Calu3 (cell line): ENCODE measurements at regions not wholly inside any gene's neighbourhood (a gene's known extent, or its start where the extent isn't known, plus 50 kb on each side); places are given as distances from the start of the nearest gene placed in this dataset.

Experiments used
- BruUV-seq: library from RNA; stranded (reverse); fragments of 400-500 nt; replicated peaks from 2 replicates; lab custom pipeline; 2021; lab: Mats Ljungman, UMichigan
- CTCF ChIA-PET: fragments of 300-600 bp; sonication (Branson Sonifier 250); formaldehyde crosslinking; loops from one replicate; lab custom pipeline; 2022; ENCODE audit warnings: antibody characterized with exemption; lab: Charles Lee
- DNase-seq: peaks from one replicate; pipeline ENCODE4 v3.0.0; 2022
- H3K27ac Mint-ChIP-seq: one replicate; pipeline ENCODE4 v1.8.0; 2022; ENCODE audit warnings: mixed read lengths; ENCODE audit not compliant: unreplicated experiment
- H3K27me3 Mint-ChIP-seq: one replicate; pipeline ENCODE4 v1.8.0; 2022; ENCODE audit warnings: mixed read lengths; ENCODE audit not compliant: unreplicated experiment
- H3K36me3 Mint-ChIP-seq: one replicate; pipeline ENCODE4 v1.8.0; 2022; ENCODE audit warnings: mild to moderate bottlenecking, moderate library complexity, mixed read lengths; ENCODE audit not compliant: insufficient read depth, unreplicated experiment
- H3K4me1 Mint-ChIP-seq: one replicate; pipeline ENCODE4 v1.8.0; 2022; ENCODE audit warnings: mild to moderate bottlenecking, low read depth, mixed read lengths; ENCODE audit not compliant: unreplicated experiment
- H3K4me3 Mint-ChIP-seq: one replicate; pipeline ENCODE4 v1.8.0; 2022; ENCODE audit warnings: mild to moderate bottlenecking, low read depth, moderate library complexity, mixed read lengths; ENCODE audit not compliant: unreplicated experiment
- H3K9me3 Mint-ChIP-seq: one replicate; pipeline ENCODE4 v1.8.0; 2022; ENCODE audit warnings: low read depth, mixed read lengths; ENCODE audit not compliant: unreplicated experiment
- intact Hi-C: fragments of 100-400 bp; cut with micrococcal nuclease; formaldehyde crosslinking; loops from one replicate; pipeline ENCODE4 v1.10.0; 2022; ENCODE audit not compliant: unreplicated experiment
- TF ChIP-seq, protein P1 (sequence below): fragments of 200-600 bp; IDR thresholded peaks from one replicate; pipeline ENCODE4 v1.8.0; 2022; ENCODE audit warnings: antibody characterized with exemption; ENCODE audit not compliant: unreplicated experiment

DNA sequence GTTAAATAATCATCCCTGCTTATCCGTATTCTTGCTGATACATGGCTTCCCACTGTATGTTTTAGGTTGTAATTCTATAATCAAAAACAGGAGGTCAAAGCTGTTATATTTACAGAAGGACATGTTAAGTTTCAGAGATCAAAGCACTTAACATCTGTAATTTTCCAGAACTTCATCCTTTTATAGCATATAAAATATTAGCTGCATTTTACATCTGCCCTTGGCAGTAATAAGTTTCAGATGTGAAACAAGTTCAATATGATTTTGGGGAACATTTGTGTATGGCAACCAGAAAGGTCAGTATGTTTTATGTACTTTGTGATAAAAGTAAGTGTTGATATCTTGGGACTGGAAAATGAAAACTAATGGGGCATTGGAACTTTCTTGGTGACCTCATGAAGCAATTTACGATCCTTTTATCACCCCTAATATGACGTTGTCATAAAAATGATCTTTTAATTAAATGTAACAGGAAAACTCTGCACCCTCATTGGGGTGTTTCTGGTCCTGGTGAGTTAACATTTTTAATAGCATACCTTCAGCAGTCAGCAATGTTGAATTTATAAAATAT, 449.6 kb downstream of the GPATCH2 start:
- no peaks in the 10 kb centered on the region for H3K36me3 Mint-ChIP-seq
- H3K27me3 Mint-ChIP-seq: no peaks in the 10 kb centered on the region
- CTCF ChIA-PET: no interaction called here

DNA sequence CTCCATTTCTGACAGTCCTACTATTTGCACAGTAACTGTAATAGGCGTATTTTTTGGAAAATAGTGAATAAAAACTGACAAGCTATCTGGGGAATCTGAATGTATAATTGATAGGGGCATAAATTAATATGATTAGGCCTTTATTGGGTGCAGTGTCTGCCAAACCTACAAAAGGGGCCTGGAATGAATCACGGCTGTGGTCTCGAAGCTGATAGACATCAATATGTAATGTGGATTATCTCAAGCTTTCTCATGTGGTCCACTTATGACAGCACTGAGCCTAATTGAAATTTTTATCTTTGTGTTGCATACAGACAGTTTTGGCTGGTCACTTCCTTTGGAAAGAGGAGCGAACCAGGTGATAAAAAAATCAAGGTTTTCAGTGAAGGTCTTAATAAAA, 450.4 kb downstream of the GPATCH2 start:
- no peaks in the 10 kb centered on the region for H3K9me3 Mint-ChIP-seq
- intact Hi-C loops: no loop called here
- no peaks in the 10 kb centered on the region for H3K4me1 Mint-ChIP-seq
- no peak overlapping the region for H3K4me3 Mint-ChIP-seq
- no peaks in the 10 kb centered on the region for H3K36me3 Mint-ChIP-seq
- no TSS peak for BruUV-seq
- CTCF ChIA-PET: no interaction called here
- no peaks in the 10 kb centered on the region for H3K27me3 Mint-ChIP-seq
- no peak overlapping the region for H3K27ac Mint-ChIP-seq
- no peak for DNase-seq
- TF ChIP-seq, protein P1, sequence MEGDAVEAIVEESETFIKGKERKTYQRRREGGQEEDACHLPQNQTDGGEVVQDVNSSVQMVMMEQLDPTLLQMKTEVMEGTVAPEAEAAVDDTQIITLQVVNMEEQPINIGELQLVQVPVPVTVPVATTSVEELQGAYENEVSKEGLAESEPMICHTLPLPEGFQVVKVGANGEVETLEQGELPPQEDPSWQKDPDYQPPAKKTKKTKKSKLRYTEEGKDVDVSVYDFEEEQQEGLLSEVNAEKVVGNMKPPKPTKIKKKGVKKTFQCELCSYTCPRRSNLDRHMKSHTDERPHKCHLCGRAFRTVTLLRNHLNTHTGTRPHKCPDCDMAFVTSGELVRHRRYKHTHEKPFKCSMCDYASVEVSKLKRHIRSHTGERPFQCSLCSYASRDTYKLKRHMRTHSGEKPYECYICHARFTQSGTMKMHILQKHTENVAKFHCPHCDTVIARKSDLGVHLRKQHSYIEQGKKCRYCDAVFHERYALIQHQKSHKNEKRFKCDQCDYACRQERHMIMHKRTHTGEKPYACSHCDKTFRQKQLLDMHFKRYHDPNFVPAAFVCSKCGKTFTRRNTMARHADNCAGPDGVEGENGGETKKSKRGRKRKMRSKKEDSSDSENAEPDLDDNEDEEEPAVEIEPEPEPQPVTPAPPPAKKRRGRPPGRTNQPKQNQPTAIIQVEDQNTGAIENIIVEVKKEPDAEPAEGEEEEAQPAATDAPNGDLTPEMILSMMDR: no peak

More for the DNA sequence above, 449.6 kb downstream of the GPATCH2 start:
- H3K4me1 Mint-ChIP-seq: no peaks in the 10 kb centered on the region
- no peak for DNase-seq
- no peaks in the 10 kb centered on the region for H3K9me3 Mint-ChIP-seq
- intact Hi-C loops: no loop called here
- TF ChIP-seq, protein P1: no peak
- H3K27ac Mint-ChIP-seq: no peak overlapping the region
- no peak overlapping the region for H3K4me3 Mint-ChIP-seq
- no TSS peak for BruUV-seq

- no peak for DNase-seq
- Mint-ChIP-seq H3K4me1 (no peaks in the 10 kb centered on the region), H3K4me3 (no peak overlapping the region), H3K27ac (no peak overlapping the region), H3K27me3 (no peaks in the 10 kb centered on the region), H3K9me3 (no peaks in the 10 kb centered on the region), H3K36me3 (no peaks in the 10 kb centered on the region)
- no TSS peak for BruUV-seq
- CTCF ChIA-PET: interaction anchor here (0.5 kb wide), 1 partner anchor 113 kb away, joined by 3 read pairs; no protein-coding TSS in a partner anchor
- intact Hi-C loops: no loop called here
- TF ChIP-seq, protein P1: no peak
Observed at GRCh38 chr1:217164403-217164802, 441.2 kb upstream of the ESRRG start.

- CTCF ChIA-PET: no interaction called here
Observed at GRCh38 chr1:217153361-217153760, 430.1 kb upstream of the ESRRG start.

More at GRCh38 chr1:217153361-217153760, 430.1 kb upstream of the ESRRG start:
- Mint-ChIP-seq H3K27me3 (no peaks in the 10 kb centered on the region), H3K36me3 (no peaks in the 10 kb centered on the region), H3K27ac (no peak overlapping the region), H3K9me3 (peaks cover 4% of the 10 kb centered on the region), H3K4me3 (no peak overlapping the region), H3K4me1 (no peaks in the 10 kb centered on the region)
- no peak for DNase-seq
- no TSS peak for BruUV-seq
- TF ChIP-seq, protein P1: no peak
- intact Hi-C loops: no loop called here
